Smooth muscle cell (in vitro differentiated cells): ENCODE measurements at regions not wholly inside any gene's neighbourhood (a gene's known extent, or its start where the extent isn't known, plus 50 kb on each side); places are given as distances from the start of the nearest gene placed in this dataset.

Experiments
- DNase-seq: peaks from one replicate; lab custom pipeline; 2025; ENCODE audit not compliant: unreplicated experiment; lab: John Stamatoyannopoulos, UW
- H2AFZ ChIP-seq: fragments of 200-600 bp; sonication (generic); 2 replicates; pipeline ENCODE4 v1.6.0; 2016; ENCODE audit warnings: antibody characterized with exemption, low read depth, mild to moderate bottlenecking
- H3F3A ChIP-seq: fragments of 200-600 bp; sonication (generic); 2 replicates; pipeline ENCODE4 v1.6.0; 2017; ENCODE audit warnings: antibody characterized with exemption, low read depth
- H3K27ac ChIP-seq: fragments of 200-600 bp; sonication (generic); 2 replicates; pipeline ENCODE4 v1.5.1; 2016; ENCODE audit warnings: low read depth, mild to moderate bottlenecking
- H3K27me3 ChIP-seq: fragments of 200-600 bp; sonication (generic); 2 replicates; pipeline ENCODE4 v1.6.1; 2016; ENCODE audit warnings: low read depth, mild to moderate bottlenecking
- H3K36me3 ChIP-seq: fragments of 200-600 bp; sonication (generic); 2 replicates; pipeline ENCODE4 v1.5.1; 2016; ENCODE audit warnings: low read depth
- H3K4me1 ChIP-seq: fragments of 200-600 bp; sonication (generic); 2 replicates; pipeline ENCODE4 v1.5.1; 2016; ENCODE audit warnings: low read depth
- H3K4me2 ChIP-seq: fragments of 200-600 bp; sonication (generic); 2 replicates; pipeline ENCODE4 v1.6.0; 2016; ENCODE audit warnings: mild to moderate bottlenecking
- H3K4me3 ChIP-seq: fragments of 200-600 bp; sonication (generic); 2 replicates; pipeline ENCODE4 v1.5.1; 2016; ENCODE audit warnings: mild to moderate bottlenecking
- H3K79me2 ChIP-seq: fragments of 200-600 bp; sonication (generic); 2 replicates; pipeline ENCODE4 v1.6.0; 2016; ENCODE audit warnings: low read depth, mild to moderate bottlenecking
- H3K9ac ChIP-seq: fragments of 200-600 bp; sonication (generic); 2 replicates; pipeline ENCODE4 v1.6.0; 2016; ENCODE audit warnings: low read depth
- H3K9me3 ChIP-seq: fragments of 200-600 bp; sonication (generic); replicated peaks from 2 replicates; pipeline ENCODE4 v1.5.1; 2016; ENCODE audit warnings: low read depth
- H4K20me1 ChIP-seq: fragments of 200-600 bp; sonication (generic); 2 replicates; pipeline ENCODE4 v1.6.0; 2016; ENCODE audit warnings: low read depth
- WGBS: methylation state at CpG from one replicate; pipeline ENCODE4 v1.1.7; 2016; ENCODE audit warnings: low lambda C conversion rate; 5-methylcytosine and 5-hydroxymethylcytosine counted together
- TF ChIP-seq, protein P1 (sequence below): fragments of 200-600 bp; sonication (generic); IDR thresholded peaks from 2 replicates; pipeline ENCODE4 v1.5.1; 2017; ENCODE audit warnings: borderline replicate concordance, mild to moderate bottlenecking, antibody characterized with exemption; ENCODE audit not compliant: insufficient read depth, poor library complexity, severe bottlenecking

- H2AFZ ChIP-seq: no peak overlapping the region
- no peak overlapping the region for H3K27ac ChIP-seq
- no peak for DNase-seq
- H4K20me1 ChIP-seq: no peaks in the 10 kb centered on the region
- H3K4me1 ChIP-seq: no peaks in the 10 kb centered on the region
- H3K4me3 ChIP-seq: no peak overlapping the region
- TF ChIP-seq, protein P1, sequence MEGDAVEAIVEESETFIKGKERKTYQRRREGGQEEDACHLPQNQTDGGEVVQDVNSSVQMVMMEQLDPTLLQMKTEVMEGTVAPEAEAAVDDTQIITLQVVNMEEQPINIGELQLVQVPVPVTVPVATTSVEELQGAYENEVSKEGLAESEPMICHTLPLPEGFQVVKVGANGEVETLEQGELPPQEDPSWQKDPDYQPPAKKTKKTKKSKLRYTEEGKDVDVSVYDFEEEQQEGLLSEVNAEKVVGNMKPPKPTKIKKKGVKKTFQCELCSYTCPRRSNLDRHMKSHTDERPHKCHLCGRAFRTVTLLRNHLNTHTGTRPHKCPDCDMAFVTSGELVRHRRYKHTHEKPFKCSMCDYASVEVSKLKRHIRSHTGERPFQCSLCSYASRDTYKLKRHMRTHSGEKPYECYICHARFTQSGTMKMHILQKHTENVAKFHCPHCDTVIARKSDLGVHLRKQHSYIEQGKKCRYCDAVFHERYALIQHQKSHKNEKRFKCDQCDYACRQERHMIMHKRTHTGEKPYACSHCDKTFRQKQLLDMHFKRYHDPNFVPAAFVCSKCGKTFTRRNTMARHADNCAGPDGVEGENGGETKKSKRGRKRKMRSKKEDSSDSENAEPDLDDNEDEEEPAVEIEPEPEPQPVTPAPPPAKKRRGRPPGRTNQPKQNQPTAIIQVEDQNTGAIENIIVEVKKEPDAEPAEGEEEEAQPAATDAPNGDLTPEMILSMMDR: no peak
- no peaks in the 10 kb centered on the region for H3K36me3 ChIP-seq
- H3K9me3 ChIP-seq: no peaks in the 10 kb centered on the region
- WGBS: 77% methylated on average over 3 of the region's 3 CpGs
- H3K27me3 ChIP-seq: no peaks in the 10 kb centered on the region
- H3K4me2 ChIP-seq: no peak overlapping the region
- H3K79me2 ChIP-seq: no peaks in the 10 kb centered on the region
- H3F3A ChIP-seq: no peaks in the 10 kb centered on the region
- no peak overlapping the region for H3K9ac ChIP-seq
These were observed 573.1 kb upstream of the SLC10A2 start for GRCh38 chr13:103639326-103639725.

DNA sequence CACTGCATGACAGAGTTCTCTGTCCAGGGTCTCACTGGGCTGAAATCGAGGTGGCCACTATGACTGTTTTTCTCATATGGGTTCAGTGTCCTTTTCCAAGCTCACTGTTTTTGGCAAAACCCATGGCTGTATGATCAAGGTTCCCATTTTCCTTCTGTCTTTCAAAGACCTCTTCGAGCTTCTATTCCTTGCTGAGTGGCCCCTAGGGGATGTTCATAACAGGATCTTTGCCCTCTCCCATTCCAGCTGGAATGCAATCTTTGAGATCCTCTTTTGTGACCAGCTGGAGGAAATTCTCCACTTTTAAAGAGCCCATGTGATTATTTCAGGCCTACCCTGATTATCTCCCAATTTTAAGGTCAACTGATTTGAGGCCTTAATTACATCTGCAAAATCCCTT, 572.5 kb upstream of the SLC10A2 start:
- Histone ChIP-seq H3K27ac (no peak overlapping the region), H3K4me3 (no peak overlapping the region), H4K20me1 (no peaks in the 10 kb centered on the region), H3K79me2 (no peaks in the 10 kb centered on the region), H3K36me3 (no peaks in the 10 kb centered on the region), H3K9me3 (no peaks in the 10 kb centered on the region), H3K9ac (no peak overlapping the region), H3K27me3 (no peaks in the 10 kb centered on the region), H2AFZ (no peak overlapping the region), H3K4me2 (no peak overlapping the region), H3K4me1 (no peaks in the 10 kb centered on the region), H3F3A (no peaks in the 10 kb centered on the region)
- no peak for DNase-seq
- TF ChIP-seq, protein P1: no peak
- WGBS: 87% methylated on average over 2 of the region's 2 CpGs

GRCh38 chr13:103634066-103634465, 567.8 kb upstream of the SLC10A2 start:
- H3K9ac ChIP-seq: no peak overlapping the region

GRCh38 chr13:103625194-103625593, 559.0 kb upstream of the SLC10A2 start:
- no peaks in the 10 kb centered on the region for H3F3A ChIP-seq
- no peak for DNase-seq
- H3K79me2 ChIP-seq: no peaks in the 10 kb centered on the region
- no peak overlapping the region for H2AFZ ChIP-seq
- H3K4me1 ChIP-seq: no peaks in the 10 kb centered on the region
- H3K9me3 ChIP-seq: no peaks in the 10 kb centered on the region
- no peaks in the 10 kb centered on the region for H3K36me3 ChIP-seq
- no peaks in the 10 kb centered on the region for H3K27me3 ChIP-seq
- WGBS: 79% methylated on average over 5 of the region's 5 CpGs
- H3K4me2 ChIP-seq: no peak overlapping the region
- no peaks in the 10 kb centered on the region for H4K20me1 ChIP-seq
- no peak overlapping the region for H3K4me3 ChIP-seq
- TF ChIP-seq, protein P1: no peak
- H3K9ac ChIP-seq: no peak overlapping the region
- no peak overlapping the region for H3K27ac ChIP-seq

More at GRCh38 chr13:103634066-103634465, 567.8 kb upstream of the SLC10A2 start:
- Histone ChIP-seq H3K4me1 (no peaks in the 10 kb centered on the region), H3K79me2 (no peaks in the 10 kb centered on the region), H3K4me3 (no peak overlapping the region), H3F3A (no peaks in the 10 kb centered on the region), H3K27ac (no peak overlapping the region), H3K27me3 (no peaks in the 10 kb centered on the region), H2AFZ (no peak overlapping the region), H3K4me2 (no peak overlapping the region), H3K36me3 (no peaks in the 10 kb centered on the region), H4K20me1 (no peaks in the 10 kb centered on the region), H3K9me3 (no peaks in the 10 kb centered on the region)
- TF ChIP-seq, protein P1: no peak
- no peak for DNase-seq
- WGBS: 62% methylated on average over 2 of the region's 2 CpGs
